HL-60 (cell line): ENCODE measurements at regions not wholly inside any gene's neighbourhood (a gene's known extent, or its start where the extent isn't known, plus 50 kb on each side); places are given as distances from the start of the nearest gene placed in this dataset.

Experiments
- GABPA ChIP-seq: IDR thresholded peaks from 2 replicates; pipeline ENCODE4 v1.6.1; 2012; ENCODE audit warnings: low read depth
- POLR2AphosphoS5 ChIP-seq: IDR thresholded peaks from 2 replicates; pipeline ENCODE4 v1.6.1; 2012; ENCODE audit warnings: low read depth
- TF ChIP-seq, protein P1 (sequence below): IDR thresholded peaks from one replicate; pipeline ENCODE4 v1.5.1; 2011; ENCODE audit warnings: low read length, control low read depth, inconsistent platforms; ENCODE audit not compliant: insufficient read depth
- TF ChIP-seq, protein P2 (sequence below): IDR thresholded peaks from 2 replicates; pipeline ENCODE4 v1.6.1; 2012; ENCODE audit warnings: low read depth; ENCODE audit not compliant: insufficient replicate concordance

GRCh38 chr3:72126441-72127223, 341.7 kb upstream of the PROK2 start:
- TF ChIP-seq, protein P1, sequence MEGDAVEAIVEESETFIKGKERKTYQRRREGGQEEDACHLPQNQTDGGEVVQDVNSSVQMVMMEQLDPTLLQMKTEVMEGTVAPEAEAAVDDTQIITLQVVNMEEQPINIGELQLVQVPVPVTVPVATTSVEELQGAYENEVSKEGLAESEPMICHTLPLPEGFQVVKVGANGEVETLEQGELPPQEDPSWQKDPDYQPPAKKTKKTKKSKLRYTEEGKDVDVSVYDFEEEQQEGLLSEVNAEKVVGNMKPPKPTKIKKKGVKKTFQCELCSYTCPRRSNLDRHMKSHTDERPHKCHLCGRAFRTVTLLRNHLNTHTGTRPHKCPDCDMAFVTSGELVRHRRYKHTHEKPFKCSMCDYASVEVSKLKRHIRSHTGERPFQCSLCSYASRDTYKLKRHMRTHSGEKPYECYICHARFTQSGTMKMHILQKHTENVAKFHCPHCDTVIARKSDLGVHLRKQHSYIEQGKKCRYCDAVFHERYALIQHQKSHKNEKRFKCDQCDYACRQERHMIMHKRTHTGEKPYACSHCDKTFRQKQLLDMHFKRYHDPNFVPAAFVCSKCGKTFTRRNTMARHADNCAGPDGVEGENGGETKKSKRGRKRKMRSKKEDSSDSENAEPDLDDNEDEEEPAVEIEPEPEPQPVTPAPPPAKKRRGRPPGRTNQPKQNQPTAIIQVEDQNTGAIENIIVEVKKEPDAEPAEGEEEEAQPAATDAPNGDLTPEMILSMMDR: no peak
- TF ChIP-seq POLR2AphosphoS5: no peak
- TF ChIP-seq, protein P2, sequence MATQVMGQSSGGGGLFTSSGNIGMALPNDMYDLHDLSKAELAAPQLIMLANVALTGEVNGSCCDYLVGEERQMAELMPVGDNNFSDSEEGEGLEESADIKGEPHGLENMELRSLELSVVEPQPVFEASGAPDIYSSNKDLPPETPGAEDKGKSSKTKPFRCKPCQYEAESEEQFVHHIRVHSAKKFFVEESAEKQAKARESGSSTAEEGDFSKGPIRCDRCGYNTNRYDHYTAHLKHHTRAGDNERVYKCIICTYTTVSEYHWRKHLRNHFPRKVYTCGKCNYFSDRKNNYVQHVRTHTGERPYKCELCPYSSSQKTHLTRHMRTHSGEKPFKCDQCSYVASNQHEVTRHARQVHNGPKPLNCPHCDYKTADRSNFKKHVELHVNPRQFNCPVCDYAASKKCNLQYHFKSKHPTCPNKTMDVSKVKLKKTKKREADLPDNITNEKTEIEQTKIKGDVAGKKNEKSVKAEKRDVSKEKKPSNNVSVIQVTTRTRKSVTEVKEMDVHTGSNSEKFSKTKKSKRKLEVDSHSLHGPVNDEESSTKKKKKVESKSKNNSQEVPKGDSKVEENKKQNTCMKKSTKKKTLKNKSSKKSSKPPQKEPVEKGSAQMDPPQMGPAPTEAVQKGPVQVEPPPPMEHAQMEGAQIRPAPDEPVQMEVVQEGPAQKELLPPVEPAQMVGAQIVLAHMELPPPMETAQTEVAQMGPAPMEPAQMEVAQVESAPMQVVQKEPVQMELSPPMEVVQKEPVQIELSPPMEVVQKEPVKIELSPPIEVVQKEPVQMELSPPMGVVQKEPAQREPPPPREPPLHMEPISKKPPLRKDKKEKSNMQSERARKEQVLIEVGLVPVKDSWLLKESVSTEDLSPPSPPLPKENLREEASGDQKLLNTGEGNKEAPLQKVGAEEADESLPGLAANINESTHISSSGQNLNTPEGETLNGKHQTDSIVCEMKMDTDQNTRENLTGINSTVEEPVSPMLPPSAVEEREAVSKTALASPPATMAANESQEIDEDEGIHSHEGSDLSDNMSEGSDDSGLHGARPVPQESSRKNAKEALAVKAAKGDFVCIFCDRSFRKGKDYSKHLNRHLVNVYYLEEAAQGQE: no peak
- TF ChIP-seq GABPA: no peak
